GM12878 (cell line): ENCODE measurements at regions not wholly inside any gene's neighbourhood (a gene's known extent, or its start where the extent isn't known, plus 50 kb on each side); places are given as distances from the start of the nearest gene placed in this dataset.

Source experiments
- ATAC-seq: fragments of 200-7000 bp; cut with Tn5 transposase; 3 replicates; pipeline ENCODE4 v1.9.1; 2020; ENCODE audit warnings: mild to moderate bottlenecking, moderate library complexity
- BruUV-seq: library from RNA; stranded (reverse); fragments of 400-500 nt; replicated peaks from 2 replicates; lab custom pipeline; 2021; lab: Mats Ljungman, UMichigan
- CTCF ChIA-PET: fragments of 300-600 bp; sonication (Branson Sonifier 250); formaldehyde crosslinking; extraction: SDS; loops from one replicate; lab custom pipeline; 2021; ENCODE audit warnings: inconsistent platforms; lab: Yijun Ruan, JAX
- POLR2A ChIA-PET: fragments of 350-600 bp; formaldehyde crosslinking; extraction: SDS; loops from one replicate; lab custom pipeline; 2021; ENCODE audit warnings: inconsistent platforms; lab: Charles Lee
- RAD21 ChIA-PET: fragments of 300-600 bp; sonication (Branson Sonifier 250); formaldehyde crosslinking; loops from one replicate; lab custom pipeline; 2023; ENCODE audit warnings: antibody characterized with exemption; ENCODE audit not compliant: unreplicated experiment; lab: Charles Lee
- SMC1A ChIA-PET: fragments of 300-600 bp; sonication (Branson Sonifier 250); formaldehyde crosslinking; loops from one replicate; lab custom pipeline; 2023; ENCODE audit not compliant: unreplicated experiment, uncharacterized antibody; lab: Charles Lee
- DNase-seq: peaks from one replicate; pipeline ENCODE4 v3.0.0-alpha.2; 2011; ENCODE audit warnings: low read depth, low spot score
- FAIRE-seq: peaks from 3 replicates; lab custom pipeline; 2011; peaks lifted over from hg19 to GRCh38; lab: Jason Lieb, UNC
- H2AFZ ChIP-seq: 2 replicates; pipeline ENCODE4 v1.6.0; 2011; ENCODE audit warnings: low read depth, low read length, control low read depth; ENCODE audit not compliant: control insufficient read depth
- H3K27ac ChIP-seq: 2 replicates; pipeline ENCODE4 v1.5.1; 2011; ENCODE audit warnings: control low read depth; ENCODE audit not compliant: control insufficient read depth, insufficient read depth
- H3K27me3 ChIP-seq, 2 experiments: replicated peaks in 1 of 2; 2 replicates each; pipeline versions ENCODE4 v1.6.0 to v1.6.1; 2011; ENCODE audit warnings: low read length in 1 of 2; ENCODE audit not compliant: control insufficient read depth in 2 of 2, insufficient read depth in 2 of 2
- H3K36me3 ChIP-seq, 2 experiments: 2 replicates each; pipeline ENCODE4 v1.5.1; 2011; ENCODE audit warnings: low read length in 1 of 2; ENCODE audit not compliant: control insufficient read depth in 2 of 2, insufficient read depth in 2 of 2
- H3K4me1 ChIP-seq: 2 replicates; pipeline ENCODE4 v1.6.1; 2011; ENCODE audit warnings: mild to moderate bottlenecking, low read length, moderate library complexity, mixed read lengths; ENCODE audit not compliant: control insufficient read depth, insufficient read depth
- H3K4me2 ChIP-seq: 2 replicates; pipeline ENCODE4 v1.6.0; 2011; ENCODE audit warnings: control low read depth; ENCODE audit not compliant: control insufficient read depth, insufficient read depth
- H3K4me3 ChIP-seq: fragments of 200-600 bp; sonication (generic); 2 replicates; pipeline ENCODE4 v1.5.1; 2016
- H3K79me2 ChIP-seq: 2 replicates; pipeline ENCODE4 v1.6.0; 2011; ENCODE audit warnings: low read length; ENCODE audit not compliant: control insufficient read depth, insufficient read depth
- H3K9ac ChIP-seq: 2 replicates; pipeline ENCODE4 v1.8.0; 2011; ENCODE audit warnings: low read length, control low read depth, mixed read lengths; ENCODE audit not compliant: control insufficient read depth, insufficient read depth
- H3K9me3 ChIP-seq: replicated peaks from 3 replicates; pipeline ENCODE4 v1.5.1; 2011; ENCODE audit warnings: mild to moderate bottlenecking, low read length; ENCODE audit not compliant: control insufficient read depth, insufficient read depth
- H4K20me1 ChIP-seq: 2 replicates; pipeline ENCODE4 v1.6.0; 2011; ENCODE audit not compliant: control insufficient read depth, insufficient read depth
- BRCA1 ChIP-seq: IDR thresholded peaks from 2 replicates; pipeline ENCODE4 v1.6.1; 2011; ENCODE audit warnings: low read depth, low read length, improper control_type of control experiment
- CBX5 ChIP-seq: sonication (generic); IDR thresholded peaks from 2 replicates; pipeline ENCODE4 v1.6.1; 2016; ENCODE audit warnings: low read depth, moderate library complexity, mild to moderate bottlenecking, inconsistent platforms
- CHD4 ChIP-seq: fragments of 200-600 bp; sonication (generic); IDR thresholded peaks from 2 replicates; pipeline ENCODE4 v1.6.1; 2016; ENCODE audit warnings: mild to moderate bottlenecking
- EGR1 ChIP-seq, 2 experiments: IDR thresholded peaks; 1 replicate in 1 of 2; 2 replicates in 1 of 2; pipeline ENCODE4 v1.6.1; 2011 to 2012; ENCODE audit warnings: low read depth in 2 of 2, low read length in 2 of 2, borderline replicate concordance in 1 of 2, mild to moderate bottlenecking in 1 of 2, moderate library complexity in 1 of 2
- EP300 ChIP-seq, 2 experiments: fragments of 150-350 bp in 1 of 2; IDR thresholded peaks; 2 replicates each; pipeline ENCODE4 v1.6.1; 2011 to 2012; ENCODE audit warnings: low read depth in 2 of 2, low read length in 2 of 2, borderline replicate concordance in 1 of 2, improper control_type of control experiment in 1 of 2, inconsistent platforms in 1 of 2; ENCODE audit not compliant: control insufficient read depth in 1 of 2
- FOXK2 ChIP-seq: fragments of 450-650 bp; IDR thresholded peaks from 2 replicates; pipeline ENCODE4 v1.6.1; 2017; ENCODE audit warnings: mild to moderate bottlenecking, moderate library complexity
- HCFC1 ChIP-seq: fragments of 150-350 bp; IDR thresholded peaks from 2 replicates; pipeline ENCODE4 v1.6.1; 2014; ENCODE audit warnings: low read length
- SPI1 ChIP-seq: IDR thresholded peaks from 2 replicates; pipeline ENCODE4 v1.6.1; 2011; ENCODE audit warnings: low read depth, mild to moderate bottlenecking, low read length, moderate library complexity, borderline replicate concordance; ENCODE audit not compliant: insufficient read depth
- TCF3 ChIP-seq: IDR thresholded peaks from 2 replicates; pipeline ENCODE4 v1.6.1; 2012; ENCODE audit warnings: low read depth, mild to moderate bottlenecking, low read length, borderline replicate concordance; ENCODE audit not compliant: insufficient read depth
- WGBS: methylation state at CpG from one replicate; pipeline ENCODE4 v1.1.6; 2016; ENCODE audit warnings: low lambda C conversion rate; ENCODE audit not compliant: insufficient replicate concordance, insufficient coverage; ENCODE audit errors: missing lambda C conversion rate; 5-methylcytosine and 5-hydroxymethylcytosine counted together
- in situ Hi-C: fragments of 300-500 bp; cut with MboI; formaldehyde crosslinking; loops from 9 replicates; pipeline ENCODE4 v1.14.3; 2018; ENCODE audit warnings: mixed read lengths
- intact Hi-C: fragments of 100-400 bp; cut with micrococcal nuclease; formaldehyde crosslinking; loops from one replicate; pipeline ENCODE4 v1.14.2; 2022; ENCODE audit not compliant: unreplicated experiment

GRCh38 chr17:77546772-77547241 lies 406.0 kb downstream of the SEC14L1 start (continued):
- TF ChIP-seq CBX5: no peak
- no peak for TF ChIP-seq TCF3
- TF ChIP-seq HCFC1: no peak

- ChIA-PET CTCF (no interaction called here), POLR2A (no interaction called here), RAD21 (no interaction called here), SMC1A (no interaction called here)
- H3K36me3 ChIP-seq: no peaks in the 10 kb centered on the region
- no peaks in the 10 kb centered on the region for H3K9me3 ChIP-seq
- no peaks in the 10 kb centered on the region for H3K4me1 ChIP-seq
- H3K27me3 ChIP-seq: peaks cover 0 to 3% of the 10 kb centered on the region in 2 experiments; a peak in 1 of 4 replicates
- BruUV-seq: no TSS peak
- peaks cover 3% of the 10 kb centered on the region; the same call in 1 of the 2 replicates for H4K20me1 ChIP-seq
- FAIRE-seq (no peak), ATAC-seq (no peak), DNase-seq (no peak)
- WGBS: 17% methylated on average over 5 of the region's 5 CpGs
- TF ChIP-seq BRCA1 (no peak), CHD4 (no peak), SPI1 (peak; percentile 40; the same call in 1 of the 2 replicates), EGR1 (IDR thresholded peaks at IDR 0.05; ENCODE audit: borderline replicate concordance in 1 of 2, low read depth in 2 of 2, low read length in 2 of 2) (no peak), EP300 (IDR thresholded peaks at IDR 0.05; ENCODE audit: borderline replicate concordance in 1 of 2, control insufficient read depth in 1 of 2, low read depth in 2 of 2, low read length in 2 of 2) (no peak), FOXK2 (no peak)
- H3K79me2 ChIP-seq: no peaks in the 10 kb centered on the region
- no peak overlapping the region for H3K4me3 ChIP-seq
- in situ Hi-C loops: no loop called here
- H3K9ac ChIP-seq: no peak overlapping the region
- intact Hi-C loops: no loop called here
- H3K4me2 ChIP-seq: no peak overlapping the region
- no peak overlapping the region for H3K27ac ChIP-seq
- H2AFZ ChIP-seq: no peak overlapping the region
Observed at GRCh38 chr17:77548967-77549366, 408.2 kb downstream of the SEC14L1 start.
